Suprapubic skin (tissue), 4 donors: ENCODE measurements at regions not wholly inside any gene's neighbourhood (a gene's known extent, or its start where the extent isn't known, plus 50 kb on each side); places are given as distances from the start of the nearest gene placed in this dataset.

Source experiments
- CTCF ChIP-seq, 2 donors: fragments of 200-600 bp in 1 of 2; fragments of 450-650 bp in 1 of 2; sonication (generic) in 1 of 2; IDR thresholded peaks; one replicate each; pipeline ENCODE4 v1.5.1; 2016 to 2019; ENCODE audit warnings: antibody characterized with exemption in 2 of 2, mild to moderate bottlenecking in 1 of 2, moderate library complexity in 1 of 2
- EP300 ChIP-seq: sonication (generic); formaldehyde crosslinking; IDR thresholded peaks from one replicate; pipeline ENCODE4 v1.6.1; 2017; ENCODE audit warnings: antibody characterized with exemption
- POLR2A ChIP-seq, 2 donors: fragments of 450-650 bp; IDR thresholded peaks; one replicate each; pipeline ENCODE4 v1.6.1; 2017; ENCODE audit warnings: antibody characterized with exemption in 2 of 2, mild to moderate bottlenecking in 2 of 2, moderate library complexity in 2 of 2
- POLR2AphosphoS5 ChIP-seq, 3 donors: sonication (generic); formaldehyde crosslinking; IDR thresholded peaks; one replicate each; pipeline ENCODE4 v1.6.1; 2017; ENCODE audit warnings: antibody characterized with exemption in 3 of 3

- TF ChIP-seq EP300 = no peak
- TF ChIP-seq POLR2AphosphoS5 (IDR thresholded peaks at IDR 0.05) = no peak
- TF ChIP-seq CTCF (IDR thresholded peaks at IDR 0.05) = no peak
- TF ChIP-seq POLR2A (IDR thresholded peaks at IDR 0.05) = no peak
Measured at GRCh38 chr12:71262466-71262865, 104.7 kb upstream of the TSPAN8 start.
